H9 (cell line): ENCODE measurements at regions not wholly inside any gene's neighbourhood (a gene's known extent, or its start where the extent isn't known, plus 50 kb on each side); places are given as distances from the start of the nearest gene placed in this dataset.

ENCODE experiments used
- DNase-seq: peaks from one replicate; pipeline ENCODE4 v3.0.0-alpha.2; 2017
- H2AFZ ChIP-seq: one replicate; pipeline ENCODE4 v1.6.1; 2013; ENCODE audit warnings: mild to moderate bottlenecking, low read length, control low read depth, moderate library complexity
- H2AK5ac ChIP-seq: 2 replicates; pipeline ENCODE4 v1.6.1; 2013; ENCODE audit warnings: low read length, control low read depth, mixed read lengths; ENCODE audit not compliant: insufficient read length
- H2BK120ac ChIP-seq: one replicate; pipeline ENCODE4 v1.6.1; 2013; ENCODE audit warnings: low read depth, mild to moderate bottlenecking, low read length, control low read depth, inconsistent platforms; ENCODE audit not compliant: poor library complexity, severe bottlenecking
- H2BK12ac ChIP-seq: 2 replicates; pipeline ENCODE4 v1.6.1; 2013; ENCODE audit warnings: low read length, control low read depth, mixed read lengths, low read depth; ENCODE audit not compliant: insufficient read length
- H2BK15ac ChIP-seq: 2 replicates; pipeline ENCODE4 v1.6.1; 2013; ENCODE audit warnings: low read depth, low read length, control low read depth
- H2BK20ac ChIP-seq: one replicate; pipeline ENCODE4 v1.6.1; 2013; ENCODE audit warnings: low read depth, mild to moderate bottlenecking, low read length, control low read depth, inconsistent platforms; ENCODE audit not compliant: poor library complexity, severe bottlenecking
- H2BK5ac ChIP-seq: 2 replicates; pipeline ENCODE4 v1.6.1; 2013; ENCODE audit warnings: low read length, control low read depth, mixed read lengths; ENCODE audit not compliant: insufficient read length
- H3K14ac ChIP-seq: 2 replicates; pipeline ENCODE4 v1.6.1; 2013; ENCODE audit warnings: low read length, control low read depth; ENCODE audit not compliant: insufficient read depth
- H3K18ac ChIP-seq: 2 replicates; pipeline ENCODE4 v1.6.1; 2013; ENCODE audit warnings: low read depth, mild to moderate bottlenecking, mixed read lengths, low read length, control low read depth; ENCODE audit not compliant: insufficient read length
- H3K23ac ChIP-seq: 2 replicates; pipeline ENCODE4 v1.6.1; 2013; ENCODE audit warnings: low read length, control low read depth, mixed read lengths, low read depth; ENCODE audit not compliant: insufficient read length
- H3K23me2 ChIP-seq: 2 replicates; pipeline ENCODE4 v1.6.1; 2013; ENCODE audit warnings: low read depth, mild to moderate bottlenecking, mixed read lengths, low read length, control low read depth; ENCODE audit not compliant: insufficient read length, poor library complexity, severe bottlenecking
- H3K27ac ChIP-seq: 2 replicates; pipeline ENCODE4 v1.5.1; 2013; ENCODE audit warnings: low read length, control low read depth, mixed read lengths, low read depth; ENCODE audit not compliant: insufficient read length
- H3K27me3 ChIP-seq: 2 replicates; pipeline ENCODE4 v1.6.1; 2013; ENCODE audit warnings: low read length, control low read depth, inconsistent platforms; ENCODE audit not compliant: insufficient read depth
- H3K4ac ChIP-seq: 2 replicates; pipeline ENCODE4 v1.6.1; 2013; ENCODE audit warnings: low read depth, mild to moderate bottlenecking, control low read depth, inconsistent platforms, low read length, moderate library complexity
- H3K4me1 ChIP-seq: 2 replicates; pipeline ENCODE4 v1.6.1; 2013; ENCODE audit warnings: low read length, control low read depth, inconsistent platforms; ENCODE audit not compliant: insufficient read depth
- H3K4me2 ChIP-seq: 2 replicates; pipeline ENCODE4 v1.6.1; 2013; ENCODE audit warnings: low read length, control low read depth, mixed read lengths; ENCODE audit not compliant: insufficient read length, insufficient read depth
- H3K56ac ChIP-seq: 2 replicates; pipeline ENCODE4 v1.6.1; 2013; ENCODE audit warnings: low read depth, mild to moderate bottlenecking, mixed read lengths, low read length, control low read depth; ENCODE audit not compliant: insufficient read length
- H3K79me1 ChIP-seq: 2 replicates; pipeline ENCODE4 v1.6.1; 2013; ENCODE audit warnings: low read depth, mild to moderate bottlenecking, moderate library complexity, low read length, control low read depth, inconsistent platforms; ENCODE audit not compliant: insufficient read depth, poor library complexity, severe bottlenecking
- H3K79me2 ChIP-seq: 2 replicates; pipeline ENCODE4 v1.6.1; 2013; ENCODE audit warnings: low read length, control low read depth, inconsistent platforms; ENCODE audit not compliant: insufficient read depth
- H3K9ac ChIP-seq: 2 replicates; pipeline ENCODE4 v1.6.1; 2013; ENCODE audit warnings: low read length, control low read depth, mixed read lengths; ENCODE audit not compliant: insufficient read length; ENCODE audit errors: extremely low read depth
- H3K9me3 ChIP-seq: one replicate; pipeline ENCODE4 v1.6.1; 2013; ENCODE audit warnings: low read depth, low read length, inconsistent platforms; ENCODE audit not compliant: control insufficient read depth
- H3T11ph ChIP-seq: one replicate; pipeline ENCODE4 v1.6.1; 2013; ENCODE audit warnings: mild to moderate bottlenecking, low read length, control low read depth, inconsistent platforms
- H4K20me1 ChIP-seq: one replicate; pipeline ENCODE4 v1.6.1; 2013; ENCODE audit not compliant: control insufficient read depth, insufficient read length, insufficient read depth
- H4K5ac ChIP-seq: 2 replicates; pipeline ENCODE4 v1.6.1; 2013; ENCODE audit warnings: low read depth, mild to moderate bottlenecking, mixed read lengths, low read length, control low read depth; ENCODE audit not compliant: insufficient read length
- H4K8ac ChIP-seq: replicated peaks from 2 replicates; pipeline ENCODE4 v1.6.1; 2013; ENCODE audit warnings: low read length, control low read depth, mixed read lengths, low read depth; ENCODE audit not compliant: insufficient read length
- H4K91ac ChIP-seq: 2 replicates; pipeline ENCODE4 v1.6.1; 2013; ENCODE audit warnings: low read depth, mild to moderate bottlenecking, moderate library complexity, mixed read lengths, low read length, control low read depth; ENCODE audit not compliant: insufficient read length
- H3K27ac Mint-ChIP-seq, 3 experiments: 2 replicates in 2 of 3; 3 replicates in 1 of 3; pipeline ENCODE4 v1.8.0; 2020 to 2021; ENCODE audit warnings: mixed read lengths in 3 of 3, mild to moderate bottlenecking in 1 of 3, moderate library complexity in 1 of 3
- H3K27me3 Mint-ChIP-seq: 2 replicates; pipeline ENCODE4 v1.8.0; 2021; ENCODE audit warnings: low read depth, mild to moderate bottlenecking, moderate library complexity, mixed read lengths
- H3K36me3 Mint-ChIP-seq, 3 experiments: 2 replicates in 2 of 3; 3 replicates in 1 of 3; pipeline ENCODE4 v1.8.0; 2020 to 2021; ENCODE audit warnings: low read depth in 3 of 3, mixed read lengths in 3 of 3; ENCODE audit not compliant: insufficient read depth in 1 of 3
- H3K4me1 Mint-ChIP-seq, 2 experiments: 2 replicates each; pipeline ENCODE4 v1.8.0; 2020; ENCODE audit warnings: mixed read lengths in 2 of 2
- H3K4me3 Mint-ChIP-seq, 2 experiments: 2 replicates in 1 of 2; 3 replicates in 1 of 2; pipeline ENCODE4 v1.8.0; 2020 to 2021; ENCODE audit warnings: mild to moderate bottlenecking in 2 of 2, mixed read lengths in 2 of 2, moderate library complexity in 1 of 2
- H3K9me3 Mint-ChIP-seq, 2 experiments: 2 replicates in 1 of 2; 3 replicates in 1 of 2; pipeline ENCODE4 v1.8.0; 2020; ENCODE audit warnings: mild to moderate bottlenecking in 2 of 2, mixed read lengths in 2 of 2, moderate library complexity in 1 of 2
- CTCF ChIP-seq: fragments of 200-600 bp; sonication (generic); conservative IDR thresholded peaks from 3 replicates; pipeline ENCODE4 v1.8.0; 2021; ENCODE audit warnings: antibody characterized with exemption, mild to moderate bottlenecking
- WGBS: extraction: QIAGEN DNeasy Blood & Tissue Kit; methylation state at CpG from one replicate; pipeline ENCODE4 v1.1.7; 2013; ENCODE audit warnings: missing lambda C conversion rate, low lambda C conversion rate, mixed read lengths; ENCODE audit not compliant: insufficient read length; ENCODE audit errors: extremely low coverage; 5-methylcytosine and 5-hydroxymethylcytosine counted together

DNA sequence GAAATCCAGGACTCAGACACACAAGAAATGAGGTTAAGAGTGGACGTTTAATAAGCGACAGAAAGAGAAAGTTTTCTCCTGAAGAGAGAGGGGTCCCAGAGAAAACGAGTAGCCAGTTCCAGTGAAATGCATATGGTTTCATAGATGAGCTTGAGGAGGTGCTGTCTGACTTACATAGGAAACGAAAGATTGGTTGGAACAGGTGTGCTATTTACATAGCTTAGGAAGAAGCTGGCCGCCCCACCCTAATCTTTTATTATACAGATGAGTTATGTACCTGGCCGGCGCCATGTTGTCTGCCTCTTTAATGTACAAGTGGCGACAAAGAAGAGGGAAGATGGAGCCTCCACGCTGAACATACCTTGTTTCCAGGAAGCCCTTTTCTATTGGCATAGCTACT is 223.0 kb downstream of the SLC6A15 start:
- Histone ChIP-seq H3K23me2 (peaks cover 2% of the 10 kb centered on the region), H2AFZ (peak overlapping the region; percentile 45), H3K4me1 (no peaks in the 10 kb centered on the region), H3K56ac (no peak overlapping the region), H2BK5ac (peak overlapping the region; percentile 99), H4K20me1 (no peaks in the 10 kb centered on the region), H3K27me3 (no peaks in the 10 kb centered on the region), H2BK15ac (no peak overlapping the region), H4K91ac (no peak overlapping the region), H3K27ac (peak overlapping the region; percentile 95), H3K9ac (peak overlapping the region; percentile 97), H3K4ac (no peak overlapping the region; the same call in 1 of the 2 replicates), H3K23ac (no peak overlapping the region), H3K79me1 (no peaks in the 10 kb centered on the region), H3K4me2 (peak overlapping the region; percentile 92), H4K5ac (peak overlapping the region; percentile 100), H3K18ac (peak overlapping the region; percentile 57), H2BK20ac (no peak overlapping the region), H3K79me2 (peaks cover 15% of the 10 kb centered on the region; the same call in 1 of the 2 replicates), H3K9me3 (no peaks in the 10 kb centered on the region), H4K8ac (no peak overlapping the region), H3K14ac (peak overlapping the region; percentile 68; the same call in 1 of the 2 replicates), H2BK120ac (no peak overlapping the region), H2BK12ac (peak overlapping the region; percentile 45), H2AK5ac (no peak overlapping the region), H3T11ph (peak overlapping the region; percentile 10)
- Mint-ChIP-seq H3K27ac (peak overlapping the region; percentile 42 to 93 (median 91); a peak in 5 of 7 replicates), H3K4me3 (peak overlapping the region; percentile 5 to 84; a peak in 3 of 5 replicates), H3K36me3 (peaks cover 0 to 2% (median 0%) of the 10 kb centered on the region in 3 experiments; a peak in 2 of 7 replicates), H3K4me1 (peaks cover 39 to 53% of the 10 kb centered on the region in 2 experiments), H3K9me3 (no peaks in the 10 kb centered on the region), H3K27me3 (no peaks in the 10 kb centered on the region)
- peak; percentile 50 for DNase-seq
- WGBS, result no CpG with 5 or more reads among the region's 9 CpGs
- TF ChIP-seq CTCF, result no peak
